Left kidney (tissue), 1 donor: ENCODE measurements at regions not wholly inside any gene's neighbourhood (a gene's known extent, or its start where the extent isn't known, plus 50 kb on each side); places are given as distances from the start of the nearest gene placed in this dataset.
A peak's percentile ranks its signal among the peaks of the same experiment; 100 is the strongest.

Source experiments
- DNase-seq: peaks from one replicate; pipeline ENCODE4 v3.0.0-alpha.2; 2013

DNA sequence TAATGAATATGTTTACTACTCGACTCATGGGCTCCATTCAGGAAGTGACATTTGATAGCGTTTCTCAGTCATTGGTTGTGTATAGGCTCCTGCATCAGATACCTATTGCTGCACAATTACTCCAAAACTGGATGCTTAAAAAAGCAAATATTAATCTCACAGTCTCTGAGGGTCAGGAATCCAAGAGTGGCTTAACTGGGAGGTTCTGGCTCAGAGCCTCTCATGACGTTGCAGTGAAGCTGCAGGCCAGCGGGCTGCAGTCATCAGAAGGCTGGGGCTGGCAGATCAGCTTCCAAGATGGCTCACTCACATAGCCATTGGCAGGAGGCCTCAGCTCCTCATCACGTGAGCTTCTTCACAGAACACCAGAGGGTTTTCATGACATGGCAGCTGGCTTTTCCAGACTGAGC, 525.1 kb upstream of the NBEA start:
- DNase-seq, result no peak

GRCh38 chr13:34417896-34418295, 524.2 kb upstream of the NBEA start:
- no peak for DNase-seq

- DNase-seq, result peak; percentile 18
Observed at GRCh38 chr13:34419025-34419424, 523.0 kb upstream of the NBEA start.

GRCh38 chr13:34419755-34420154, 522.3 kb upstream of the NBEA start:
- DNase-seq, result no peak

- DNase-seq, result no peak
Observed at GRCh38 chr13:34420702-34421346, 521.2 kb upstream of the NBEA start.

DNA sequence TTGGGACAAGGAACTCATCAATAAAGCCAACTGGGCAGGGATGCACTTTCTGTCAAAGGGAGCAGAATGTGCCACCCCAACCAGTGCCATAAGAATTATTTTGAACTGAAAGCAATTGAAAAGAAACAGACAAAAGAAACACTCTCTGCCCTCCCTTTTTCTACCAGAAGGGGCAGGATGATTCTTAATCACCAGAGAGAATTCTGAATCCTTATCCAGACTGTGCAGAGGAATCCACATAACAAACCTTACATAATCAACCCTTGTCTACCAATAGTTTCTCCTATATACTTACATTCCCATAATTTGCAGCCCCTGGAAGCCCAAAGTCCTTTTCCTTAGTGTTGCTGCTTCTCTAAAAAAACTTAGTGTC, 520.7 kb upstream of the NBEA start:
- no peak for DNase-seq

DNA sequence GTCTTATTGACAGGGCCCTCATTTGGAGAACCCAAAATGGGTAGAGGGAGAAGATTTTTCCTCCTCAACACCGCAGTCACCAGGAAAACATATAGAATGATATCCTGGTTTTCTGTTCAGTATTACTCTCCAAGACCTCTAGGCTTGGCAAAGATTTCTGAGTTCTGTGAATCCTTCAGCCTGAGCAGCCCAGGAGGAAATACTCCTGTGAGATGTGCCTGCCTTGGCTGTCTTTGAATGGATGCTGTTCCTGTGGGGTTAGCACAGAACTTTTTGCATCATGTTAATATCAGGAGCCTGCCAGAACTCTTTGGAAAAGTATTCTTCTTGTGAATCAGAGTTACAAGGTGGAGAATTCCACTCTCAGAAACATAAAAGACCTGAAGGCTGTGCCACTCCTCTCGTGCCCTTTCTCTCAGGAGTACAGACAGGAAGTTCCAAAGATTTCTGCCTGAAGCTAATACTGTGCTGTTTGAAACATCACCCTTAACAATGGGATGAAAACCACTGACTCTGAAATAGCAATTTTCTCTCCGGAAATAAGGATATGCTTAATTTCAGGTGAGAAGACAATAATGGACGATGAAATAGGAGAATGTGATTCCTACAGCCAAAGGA, 520.1 kb upstream of the NBEA start:
- DNase-seq, result no peak

DNA sequence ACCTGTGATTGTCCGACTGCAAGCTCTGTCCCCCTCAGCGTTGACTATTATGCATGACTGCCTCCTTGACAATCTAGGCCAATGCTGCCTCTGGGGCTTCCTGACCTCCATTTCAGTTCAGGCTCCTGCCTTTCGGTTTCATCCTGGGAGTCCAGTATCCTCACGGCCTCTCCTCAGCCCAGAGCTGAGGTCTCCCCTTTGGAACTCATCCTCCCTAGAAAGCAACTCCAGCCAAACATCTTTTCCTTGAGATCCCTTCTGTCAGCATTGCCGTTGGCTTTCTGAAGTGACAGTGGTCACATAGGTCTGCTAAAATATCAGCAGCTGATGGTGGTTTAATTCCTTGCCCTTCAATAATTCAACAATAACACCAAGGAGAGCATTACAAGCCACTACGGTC, 519.1 kb upstream of the NBEA start:
- no peak for DNase-seq

DNA sequence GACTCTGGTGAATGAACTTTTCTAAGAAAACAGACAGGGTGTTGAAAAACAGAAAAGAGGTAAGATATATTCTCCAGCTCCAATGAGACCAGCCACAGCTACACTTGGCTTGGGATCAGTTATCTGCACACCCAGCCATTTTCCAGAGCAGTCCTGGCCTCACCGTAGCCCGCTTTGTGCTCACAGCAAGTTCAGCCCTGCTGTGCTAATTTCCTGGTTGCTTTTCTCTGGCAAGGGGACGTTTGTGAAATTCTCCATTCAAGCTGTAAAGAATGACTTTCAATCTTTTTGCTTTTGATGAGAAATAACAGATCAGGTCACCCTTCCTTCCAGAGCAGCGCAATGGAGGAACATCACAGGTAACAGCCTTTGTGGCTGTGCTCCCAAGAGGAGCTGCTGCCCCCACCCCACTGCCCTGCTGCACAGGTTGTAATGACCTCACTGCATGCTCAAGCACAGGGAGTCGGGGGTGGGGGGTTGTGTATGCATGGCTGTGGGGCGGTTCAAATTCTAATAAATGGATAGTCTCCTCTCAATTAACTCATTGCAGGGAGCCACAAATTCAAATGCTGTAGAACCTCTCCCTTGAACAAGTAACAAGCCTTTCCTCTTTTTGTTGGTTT, 516.6 kb upstream of the NBEA start:
- DNase-seq, result no peak

DNA sequence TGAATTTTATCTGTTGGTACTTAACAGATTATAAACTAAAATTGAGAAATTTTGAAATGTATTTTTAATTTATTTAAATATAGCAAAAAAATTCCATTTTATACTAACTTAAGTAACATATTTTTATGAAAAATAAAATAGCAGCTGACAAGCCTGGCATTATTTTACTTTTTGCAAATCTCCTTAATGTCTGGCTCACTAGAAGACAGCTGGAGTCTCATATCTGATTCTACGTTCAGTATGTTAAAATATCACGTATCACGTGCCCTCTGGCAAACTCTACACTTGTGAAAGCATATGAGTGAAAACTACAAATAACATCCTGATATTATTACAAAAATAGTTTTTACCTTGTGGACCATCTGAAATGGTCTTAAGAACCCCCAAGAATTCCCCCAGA, 513.2 kb upstream of the NBEA start:
- DNase-seq, result no peak

GRCh38 chr13:34430294-34430693, 511.8 kb upstream of the NBEA start:
- no peak for DNase-seq

DNA sequence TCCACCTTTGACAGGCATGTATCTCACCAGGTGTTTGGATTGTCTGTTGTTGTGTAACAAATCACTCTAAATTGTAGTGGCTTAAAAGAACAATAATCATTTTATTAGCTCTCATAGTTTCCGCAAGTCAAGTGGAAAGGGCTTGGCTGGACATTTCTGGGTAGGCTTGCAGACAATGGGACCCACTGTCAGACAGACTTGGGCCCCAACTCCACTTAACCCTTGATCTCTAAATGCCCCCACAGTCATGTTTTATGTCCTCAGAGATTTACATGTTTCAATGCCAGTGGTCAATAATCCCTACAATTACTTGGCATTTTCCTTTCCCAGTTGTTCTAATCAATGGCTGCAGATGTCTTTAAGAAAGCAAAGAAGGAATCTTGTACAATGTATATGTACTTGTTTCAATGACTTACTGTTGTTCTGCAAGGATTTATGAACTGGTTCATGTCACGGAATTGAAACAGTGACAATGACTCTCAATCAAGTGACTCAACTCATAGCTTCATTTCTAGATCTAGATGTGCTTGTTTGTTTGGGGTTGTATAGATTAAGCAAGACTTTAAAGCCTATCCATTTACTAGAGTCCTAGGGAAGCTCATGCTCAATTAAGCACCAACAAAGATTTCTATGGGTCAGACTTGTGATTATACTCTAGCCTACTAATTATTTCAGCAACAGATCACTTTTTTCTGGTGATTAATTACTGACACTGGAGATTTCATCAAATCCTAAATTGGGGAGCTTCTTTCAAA, 510.1 kb upstream of the NBEA start:
- DNase-seq, result no peak

DNA sequence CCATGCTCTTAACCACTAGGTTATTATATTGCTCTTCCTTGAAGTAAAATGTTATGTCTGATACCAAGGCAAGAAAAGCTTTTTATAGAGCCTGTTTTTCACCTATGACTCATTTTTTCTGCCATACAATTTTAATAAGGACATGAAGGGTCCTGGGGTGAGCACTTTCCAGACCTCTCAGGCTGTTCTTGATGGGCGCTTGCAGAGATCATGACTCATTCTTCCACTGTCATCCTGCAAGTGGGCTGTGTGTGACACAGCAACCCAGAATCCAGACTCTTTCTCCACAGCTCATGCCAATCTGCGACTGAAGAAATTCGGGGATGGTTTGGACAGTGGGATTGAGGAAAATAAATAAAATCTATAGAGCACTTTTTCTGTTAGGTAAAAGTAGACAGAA, 506.7 kb upstream of the NBEA start:
- DNase-seq, result no peak

DNA sequence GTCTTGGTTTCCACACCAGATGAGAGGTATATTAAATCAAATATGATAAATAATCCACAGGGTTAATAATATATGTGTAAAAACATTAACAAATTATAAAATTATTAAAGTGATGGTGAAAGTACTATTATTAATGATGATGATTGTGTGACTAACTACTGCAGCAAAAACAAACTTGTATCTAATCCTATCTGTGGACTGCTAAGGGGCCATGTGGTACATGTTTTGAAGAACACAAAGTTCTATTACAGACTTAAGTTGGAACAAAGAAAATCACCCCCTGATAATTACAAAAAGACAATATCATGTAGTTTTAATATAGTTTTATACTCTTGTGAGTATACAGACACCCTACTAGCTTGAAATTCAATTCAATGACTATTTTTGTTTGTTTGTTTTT, 504.2 kb upstream of the NBEA start:
- no peak for DNase-seq

DNA sequence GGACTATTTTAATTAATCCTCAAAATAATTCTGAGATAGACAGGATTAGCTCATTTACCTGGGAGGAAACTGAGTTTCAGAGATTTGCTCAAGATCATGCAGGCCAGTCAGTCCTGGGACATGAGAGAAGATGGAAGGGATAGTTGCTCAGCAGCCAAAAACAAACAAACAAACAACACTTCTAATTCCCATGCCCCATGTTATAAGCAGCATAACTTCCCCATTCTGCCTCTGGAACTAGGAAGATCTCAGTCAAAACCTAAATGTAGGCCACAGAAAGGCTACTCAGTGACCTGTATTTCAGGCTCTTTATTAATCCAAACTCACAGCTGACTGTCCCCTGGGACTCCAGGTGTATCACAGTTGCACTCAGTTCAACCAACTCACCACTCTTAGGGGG, 489.2 kb upstream of the NBEA start:
- DNase-seq, result no peak

DNA sequence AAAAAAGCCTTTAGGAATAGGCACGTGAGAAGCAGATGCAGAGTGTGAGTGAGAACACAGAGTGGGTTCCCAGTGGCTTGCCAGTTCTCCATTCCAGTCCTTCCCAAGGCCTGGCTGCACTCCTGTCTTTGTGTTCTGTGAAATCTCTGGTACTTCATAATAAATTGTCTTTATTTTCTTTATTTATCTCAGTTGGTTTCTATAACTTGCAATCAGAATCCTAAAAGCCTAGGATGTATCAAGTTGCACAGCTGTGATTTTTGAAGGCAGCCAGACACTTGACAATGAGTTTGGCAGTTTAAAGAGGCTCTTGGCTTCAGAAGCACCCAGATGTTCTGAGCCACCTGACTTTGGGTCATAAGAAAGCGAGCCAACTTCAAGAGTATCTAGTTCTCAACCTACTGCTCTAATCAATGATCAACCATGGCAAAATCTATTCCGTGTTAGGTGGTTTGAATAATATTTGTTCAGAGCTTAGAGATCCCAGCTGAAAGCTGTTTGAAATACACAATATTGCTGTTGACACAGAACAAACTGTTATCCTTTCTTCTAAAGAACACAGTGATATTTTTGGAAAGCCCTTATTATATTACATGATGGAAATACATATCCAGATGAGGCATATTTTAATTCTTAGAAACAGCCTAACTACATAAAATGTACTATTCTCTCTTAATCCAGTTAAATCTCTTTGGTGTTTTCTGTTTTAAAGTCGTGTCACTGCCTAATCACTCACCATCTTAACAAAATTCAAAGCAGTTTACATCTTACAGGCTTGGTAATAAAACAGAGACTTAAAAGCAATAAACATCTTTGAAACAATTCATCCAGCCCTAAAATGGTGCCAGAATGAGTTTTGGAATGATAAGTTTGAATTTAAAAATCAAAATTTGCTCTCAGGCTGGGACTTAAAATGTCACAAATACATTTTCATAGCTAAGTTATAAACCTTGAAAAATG, 483.0 kb upstream of the NBEA start:
- DNase-seq, result peak; percentile 17

DNA sequence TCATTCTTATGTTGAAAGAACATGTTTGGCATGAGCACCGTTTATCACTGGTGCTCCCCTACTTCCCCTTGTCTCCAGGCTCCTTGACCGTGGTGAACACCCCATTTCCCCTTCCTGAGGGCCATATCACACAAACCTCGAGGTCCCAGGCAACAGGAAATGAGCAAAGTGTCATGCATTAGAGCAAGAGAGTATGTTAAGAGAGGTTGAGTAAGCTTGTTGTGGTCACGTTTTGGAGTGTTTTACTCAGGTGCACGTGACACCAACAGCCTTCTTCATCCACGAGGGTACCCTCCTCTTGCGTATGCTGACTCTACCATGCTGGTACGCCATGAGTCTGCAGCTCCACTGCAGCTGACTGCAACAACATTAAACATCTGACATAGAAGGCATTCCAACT, 482.2 kb upstream of the NBEA start:
- no peak for DNase-seq

- DNase-seq, result no peak
Observed at GRCh38 chr13:34462843-34463242, 479.2 kb upstream of the NBEA start.

GRCh38 chr13:34464011-34464410, 478.1 kb upstream of the NBEA start:
- no peak for DNase-seq

DNA sequence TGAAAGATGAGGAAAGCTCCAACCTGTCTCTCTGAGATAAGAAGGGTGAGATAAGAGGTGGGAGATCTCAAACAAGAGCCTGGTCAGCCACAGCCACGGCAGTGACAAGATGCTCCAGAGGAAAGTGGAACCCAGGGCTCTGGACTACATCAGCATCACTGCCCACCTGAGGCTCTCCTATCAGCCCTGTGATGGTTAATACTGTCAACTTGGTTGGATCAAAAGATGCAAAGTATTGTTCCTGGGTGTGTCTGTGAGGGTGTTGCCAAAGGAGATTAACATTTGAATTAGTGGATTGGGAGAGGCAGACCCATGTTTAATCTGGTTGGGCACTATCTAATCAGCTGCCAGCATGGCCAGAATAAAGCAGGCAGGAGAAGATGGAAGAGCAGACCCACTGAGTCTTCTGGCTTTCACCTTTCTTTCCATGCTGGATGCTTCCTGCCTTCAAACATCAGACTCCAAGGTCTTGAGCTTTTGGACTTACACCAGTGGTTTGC, 476.6 kb upstream of the NBEA start:
- no peak for DNase-seq

GRCh38 chr13:34466301-34466700, 475.8 kb upstream of the NBEA start:
- DNase-seq, result no peak
